GM20000 (cell line): ENCODE measurements at regions not wholly inside any gene's neighbourhood (a gene's known extent, or its start where the extent isn't known, plus 50 kb on each side); places are given as distances from the start of the nearest gene placed in this dataset.
"Not testable (repeated sequence)": the region's sequence is repeated elsewhere in the genome, so short reads cannot be mapped to it uniquely, and the experiment has no call there.

ENCODE experiments used
- DNase-seq: peaks from one replicate; pipeline ENCODE4 v3.0.0; 2012; ENCODE audit warnings: low spot score
- CTCF ChIP-seq: IDR thresholded peaks from 2 replicates; pipeline ENCODE4 v1.5.1; 2012; ENCODE audit warnings: mild to moderate bottlenecking, control low read depth; ENCODE audit errors: extremely low read depth, missing control alignments

DNA sequence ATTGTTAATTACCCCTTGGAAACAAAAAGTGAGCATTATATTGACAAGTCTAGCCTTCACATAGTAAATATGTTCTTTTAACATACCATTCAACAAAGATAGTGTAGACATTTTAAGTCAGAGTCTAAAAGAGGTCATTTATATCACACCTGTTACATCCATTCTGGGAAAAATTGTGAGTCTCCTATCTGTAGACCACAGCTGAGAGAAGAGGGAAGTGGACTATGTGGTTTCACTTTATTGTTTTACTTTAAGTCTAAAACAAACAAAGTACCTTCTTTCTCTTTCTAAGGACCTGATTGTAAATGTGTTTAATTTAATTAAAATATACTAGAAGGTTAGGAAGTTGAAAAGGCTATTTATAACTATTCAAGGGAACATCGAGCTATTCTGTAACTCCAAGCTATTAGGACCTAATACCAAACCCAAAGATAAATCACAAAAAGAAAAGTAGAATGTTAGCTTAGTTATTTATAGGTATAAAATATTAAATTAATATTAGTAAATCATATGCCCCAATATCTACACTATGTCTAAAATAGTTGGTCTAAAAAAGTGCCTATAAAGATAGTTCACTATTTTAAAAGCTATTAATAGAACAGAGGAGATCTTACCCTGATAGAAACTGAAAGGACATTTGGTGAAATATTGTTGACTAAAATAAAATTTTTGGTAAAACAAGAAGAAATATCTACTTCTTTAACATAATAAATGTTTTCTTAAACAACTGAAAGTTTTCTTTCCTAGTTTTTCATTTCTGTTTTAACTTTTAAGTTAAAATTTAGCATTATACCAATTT is 134.9 kb downstream of the TMEM167A start:
- DNase-seq, result no peak
- TF ChIP-seq CTCF, result no peak

- no peak for TF ChIP-seq CTCF
- DNase-seq, result no peak
Observed at GRCh38 chr5:82938901-82939725, 138.1 kb downstream of the TMEM167A start.

- not testable (repeated sequence) for DNase-seq
Observed at GRCh38 chr5:82932473-82933220, 144.5 kb downstream of the TMEM167A start.

DNA sequence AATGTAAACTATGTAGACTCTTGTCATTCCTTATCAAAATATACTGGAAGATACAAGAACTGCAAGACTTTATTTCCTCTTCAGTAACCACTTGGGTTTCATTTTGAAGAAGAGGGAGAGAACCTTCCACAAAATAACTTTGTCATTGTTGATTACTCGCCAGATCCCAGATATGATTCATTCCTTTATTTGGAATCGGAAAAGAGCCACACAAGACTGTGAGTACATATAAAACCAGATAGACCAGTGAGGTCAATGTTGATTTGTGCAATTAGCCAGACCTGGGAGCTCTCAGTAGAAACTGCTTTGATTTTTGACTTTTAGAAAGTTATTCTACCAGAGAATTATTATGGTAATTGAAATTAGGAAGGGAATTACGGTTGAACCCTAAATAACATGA is 146.1 kb downstream of the TMEM167A start:
- no peak for DNase-seq
- no peak for TF ChIP-seq CTCF

GRCh38 chr5:82925061-82925411 is 152.2 kb downstream of the TMEM167A start:
- TF ChIP-seq CTCF, result no peak
- no peak for DNase-seq

DNA sequence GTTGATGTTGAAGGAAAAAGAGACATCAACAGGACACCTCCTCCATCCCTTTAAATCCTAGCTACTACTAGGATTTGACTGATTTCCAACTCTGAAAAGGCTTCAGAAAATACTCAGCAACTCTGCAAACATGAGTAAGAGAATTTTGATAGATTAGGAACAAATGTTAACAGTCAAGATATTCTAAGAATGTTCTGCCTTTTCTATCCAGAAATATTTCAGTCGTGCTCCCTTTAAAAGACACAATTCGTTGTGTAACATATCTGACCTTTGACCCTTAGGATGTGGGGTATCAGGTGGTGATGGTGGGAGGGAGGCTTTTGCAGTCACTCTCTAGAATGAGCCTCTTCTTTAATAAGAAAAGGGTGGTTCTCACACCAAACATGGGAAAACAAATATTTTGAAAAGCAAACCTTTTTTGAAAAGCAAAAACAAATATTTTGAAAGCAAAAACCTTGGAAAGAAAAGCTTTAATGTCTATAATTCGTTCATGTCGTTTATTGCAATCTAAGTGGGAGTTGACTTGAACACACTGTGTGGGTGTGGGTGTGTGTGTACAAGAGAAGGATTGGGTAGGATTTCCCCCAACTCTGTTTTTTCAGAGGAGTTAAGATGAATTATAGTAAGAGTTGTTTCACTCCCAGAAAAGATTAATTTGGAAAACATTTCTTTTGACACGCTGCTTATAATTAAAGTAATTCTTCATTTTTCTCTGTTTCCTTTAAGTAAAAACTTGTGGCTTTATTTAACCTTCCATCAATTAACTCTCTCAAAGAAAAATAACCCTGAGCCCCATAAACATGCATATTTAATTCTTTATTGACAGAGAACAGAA is 152.8 kb downstream of the TMEM167A start:
- TF ChIP-seq CTCF, result no peak
- DNase-seq, result no peak

- no peak for TF ChIP-seq CTCF
- DNase-seq, result no peak
Observed at GRCh38 chr5:82922086-82922734, 155.0 kb downstream of the TMEM167A start.
